A549 (cell line): ENCODE measurements at regions not wholly inside any gene's neighbourhood (a gene's known extent, or its start where the extent isn't known, plus 50 kb on each side); places are given as distances from the start of the nearest gene placed in this dataset.

Experiments
- ATAC-seq, 2 experiments: fragments of 200-7000 bp in 1 of 2; fragments of >200 bp in 1 of 2; cut with Nextera tagmentation in 1 of 2; cut with Tn5 transposase in 1 of 2; 3 replicates each; pipeline versions ENCODE4 v1.8.0 to v1.9.1; 2018 to 2020; ENCODE audit warnings: mild to moderate bottlenecking in 1 of 2, moderate library complexity in 1 of 2
- CTCF ChIA-PET: fragments of 300-600 bp; sonication (Branson Sonifier 250); formaldehyde crosslinking; extraction: SDS; loops from one replicate; lab custom pipeline; 2021; ENCODE audit warnings: antibody characterized with exemption, inconsistent platforms; lab: Yijun Ruan, JAX
- POLR2A ChIA-PET: fragments of 350-600 bp; formaldehyde crosslinking; extraction: SDS; loops from one replicate; lab custom pipeline; 2021; ENCODE audit warnings: antibody characterized with exemption, inconsistent platforms; lab: Yijun Ruan, JAX
- DNase-seq, 2 experiments: peaks; one replicate each; pipeline versions ENCODE4 v3.0.0 to v3.0.0-alpha.2; 2011 to 2016; ENCODE audit warnings: low read depth in 1 of 2, low spot score in 1 of 2
- FAIRE-seq: peaks from 2 replicates; lab custom pipeline; 2011; peaks lifted over from hg19 to GRCh38; lab: Jason Lieb, UNC
- H3K27ac ChIP-seq, 2 experiments: fragments of >200 bp; sonication (Bioruptor Twin); formaldehyde crosslinking; 3 replicates each; pipeline ENCODE4 v1.5.1; 2016 to 2017
- H3K4me1 ChIP-seq: fragments of >200 bp; sonication (Bioruptor Twin); formaldehyde crosslinking; 3 replicates; pipeline ENCODE4 v1.6.1; 2016
- H3K4me2 ChIP-seq: fragments of >200 bp; sonication (Bioruptor Twin); formaldehyde crosslinking; 3 replicates; pipeline ENCODE4 v1.6.1; 2016
- H3K4me3 ChIP-seq: fragments of >200 bp; sonication (Bioruptor Twin); formaldehyde crosslinking; 3 replicates; pipeline ENCODE4 v1.5.1; 2016
- H3K9me3 ChIP-seq: fragments of >200 bp; sonication (Bioruptor Twin); formaldehyde crosslinking; 3 replicates; pipeline ENCODE4 v1.6.1; 2016
- CEBPB ChIP-seq, 2 experiments: fragments of >200 bp in 1 of 2; sonication (Bioruptor Twin) in 1 of 2; formaldehyde crosslinking in 1 of 2; IDR thresholded peaks; 2 replicates each; pipeline ENCODE4 v1.6.1; 2012 to 2016
- CTCF ChIP-seq: fragments of >200 bp; sonication (Bioruptor Twin); formaldehyde crosslinking; IDR thresholded peaks from 3 replicates; pipeline ENCODE4 v1.5.1; 2016
- E2F6 ChIP-seq: IDR thresholded peaks from 2 replicates; pipeline ENCODE4 v1.6.1; 2012; ENCODE audit warnings: low read depth, borderline replicate concordance
- EHMT2 ChIP-seq: fragments of 200-600 bp; sonication (generic); IDR thresholded peaks from 2 replicates; pipeline ENCODE4 v1.6.1; 2016; ENCODE audit warnings: antibody characterized with exemption, low read depth, mild to moderate bottlenecking, moderate library complexity
- ELK1 ChIP-seq: fragments of 150-350 bp; IDR thresholded peaks from 2 replicates; pipeline ENCODE4 v1.6.1; 2014; ENCODE audit warnings: low read depth, mild to moderate bottlenecking, low read length
- FOSL2 ChIP-seq, 2 experiments: fragments of 450-650 bp in 1 of 2; fragments of >200 bp in 1 of 2; sonication (Bioruptor Twin) in 1 of 2; formaldehyde crosslinking; IDR thresholded peaks; 2 replicates each; pipeline versions ENCODE4 v1.5.0 to v1.6.1; 2016 to 2020; ENCODE audit warnings: mild to moderate bottlenecking in 1 of 2, moderate library complexity in 1 of 2
- GATA3 ChIP-seq: IDR thresholded peaks from 2 replicates; pipeline ENCODE4 v1.6.1; 2012; ENCODE audit warnings: borderline replicate concordance
- HOXA7 ChIP-seq: fragments of 250-450 bp; sonication (Bioruptor Pico); IDR thresholded peaks from 2 replicates; pipeline ENCODE4 v1.5.0; 2020; ENCODE audit warnings: mild to moderate bottlenecking, moderate library complexity
- HOXB5 ChIP-seq: fragments of 250-450 bp; sonication (Bioruptor Pico); IDR thresholded peaks from 2 replicates; pipeline ENCODE4 v1.5.0; 2020; ENCODE audit warnings: mild to moderate bottlenecking, moderate library complexity
- JUN ChIP-seq, 2 experiments: fragments of >200 bp; sonication (Bioruptor Twin); formaldehyde crosslinking; IDR thresholded peaks; 2 replicates in 1 of 2; 3 replicates in 1 of 2; pipeline ENCODE4 v1.6.1; 2016 to 2017
- JUNB ChIP-seq: fragments of >200 bp; sonication (Bioruptor Twin); formaldehyde crosslinking; IDR thresholded peaks from 2 replicates; pipeline ENCODE4 v1.6.1; 2016
- KDM1A ChIP-seq: fragments of 200-600 bp; sonication (generic); IDR thresholded peaks from 2 replicates; pipeline ENCODE4 v1.6.1; 2016; ENCODE audit warnings: low read depth, mild to moderate bottlenecking
- NPAS2 ChIP-seq: fragments of 250-450 bp; sonication (Bioruptor Pico); IDR thresholded peaks from 2 replicates; pipeline ENCODE4 v1.8.0; 2022; ENCODE audit warnings: mild to moderate bottlenecking, moderate library complexity, borderline replicate concordance
- PHF8 ChIP-seq: fragments of 200-600 bp; sonication (generic); IDR thresholded peaks from 2 replicates; pipeline ENCODE4 v1.6.1; 2016; ENCODE audit warnings: low read depth, mild to moderate bottlenecking, antibody characterized with exemption, moderate library complexity, borderline replicate concordance
- POLR2A ChIP-seq: IDR thresholded peaks from 2 replicates; pipeline ENCODE4 v1.6.1; 2012; ENCODE audit warnings: mild to moderate bottlenecking, low read length
- RARB ChIP-seq: fragments of 250-450 bp; sonication (Bioruptor Pico); IDR thresholded peaks from 2 replicates; pipeline ENCODE4 v1.8.0; 2021; ENCODE audit warnings: mild to moderate bottlenecking, moderate library complexity
- SMC3 ChIP-seq: fragments of >200 bp; sonication (Bioruptor Twin); formaldehyde crosslinking; IDR thresholded peaks from 3 replicates; pipeline ENCODE4 v1.6.1; 2018; ENCODE audit warnings: inconsistent platforms
- TFCP2L1 ChIP-seq: fragments of 250-450 bp; sonication (Bioruptor Pico); IDR thresholded peaks from 2 replicates; pipeline ENCODE4 v1.5.0; 2021; ENCODE audit warnings: mild to moderate bottlenecking
- ZNF302 ChIP-seq: fragments of 250-450 bp; sonication (Bioruptor Pico); IDR thresholded peaks from 2 replicates; pipeline ENCODE4 v1.9.0; 2021; ENCODE audit warnings: inconsistent platforms, mild to moderate bottlenecking, moderate library complexity
- ZSCAN20 ChIP-seq: fragments of 250-450 bp; sonication (Bioruptor Pico); IDR thresholded peaks from 2 replicates; pipeline ENCODE4 v1.8.0; 2022; ENCODE audit warnings: mild to moderate bottlenecking, moderate library complexity
- WGBS: methylation state at CpG from one replicate; pipeline ENCODE4 v1.1.6; 2017; ENCODE audit errors: missing lambda C conversion rate; 5-methylcytosine and 5-hydroxymethylcytosine counted together

GRCh38 chr9:134215420-134215698 is 51.0 kb upstream of the RNU6ATAC start:
- 70% methylated on average over 4 of the region's 7 CpGs for WGBS
- POLR2A ChIA-PET = no interaction called here
- DNase-seq (no peak), FAIRE-seq (no peak), ATAC-seq (no peak)
- peak overlapping the region in 1 of 2 experiments; percentile 12; a peak in 1 of 6 replicates for H3K27ac ChIP-seq
- TF ChIP-seq SMC3 = no peak
- TF ChIP-seq FOSL2 (IDR thresholded peaks at IDR 0.05) = no peak
- TF ChIP-seq FOSL2 (CRISPR knock-in tag; IDR thresholded peaks at IDR 0.05) = no peak
- no peak for TF ChIP-seq NPAS2 (CRISPR knock-in tag)
- TF ChIP-seq CEBPB (IDR thresholded peaks at IDR 0.05) = no peak
- TF ChIP-seq ZNF302 (CRISPR knock-in tag) = no peak
- TF ChIP-seq ZSCAN20 (CRISPR knock-in tag) = no peak
- TF ChIP-seq HOXA7 (CRISPR knock-in tag) = no peak
- no peak for TF ChIP-seq E2F6
- no peak for TF ChIP-seq GATA3
- no peak for TF ChIP-seq CTCF
- no peak for TF ChIP-seq PHF8
- no peak for TF ChIP-seq RARB (CRISPR knock-in tag)
- TF ChIP-seq ELK1 = no peak
- TF ChIP-seq POLR2A = no peak
- no peak for TF ChIP-seq KDM1A
- H3K4me1 ChIP-seq = no peaks in the 10 kb centered on the region
- H3K4me2 ChIP-seq = no peak overlapping the region
- H3K9me3 ChIP-seq = peaks cover 11% of the 10 kb centered on the region
- CTCF ChIA-PET = interaction anchor here (0.7 to 1.2 kb wide), 4 partner anchors 11 to 228 kb away, joined by 3 to 4 read pairs (median 4); no protein-coding TSS in a partner anchor
- H3K4me3 ChIP-seq = no peak overlapping the region

- ATAC-seq (no peak), FAIRE-seq (no peak), DNase-seq (no peak)
- POLR2A ChIA-PET = no interaction called here
- Histone ChIP-seq H3K27ac (peak overlapping the region in 1 of 2 experiments; percentile 12; a peak in 1 of 6 replicates), H3K9me3 (peaks cover 11% of the 10 kb centered on the region), H3K4me1 (no peaks in the 10 kb centered on the region)
- CTCF ChIA-PET = interaction anchor here (0.7 to 1.2 kb wide), 4 partner anchors 11 to 227 kb away, joined by 3 to 4 read pairs (median 4); no protein-coding TSS in a partner anchor
- 82% methylated on average over 28 of the region's 32 CpGs for WGBS
- no peak for TF ChIP-seq NPAS2 (CRISPR knock-in tag)
- no peak for TF ChIP-seq KDM1A
- no peak for TF ChIP-seq EHMT2
- no peak for TF ChIP-seq JUN (IDR thresholded peaks at IDR 0.05)
- TF ChIP-seq, all 56 proteins: peak for 0
- Histone ChIP-seq H3K4me3 (no peak overlapping the region), H3K4me2 (no peak overlapping the region)
Observed at GRCh38 chr9:134215699-134216448, 51.5 kb upstream of the RNU6ATAC start.

- no peak overlapping the region for H3K4me3 ChIP-seq
- 79% methylated on average over 14 of the region's 14 CpGs for WGBS
- no peak overlapping the region for H3K4me2 ChIP-seq
- FAIRE-seq (no peak), ATAC-seq (0 out of 6 replicates have a peak, but pooled peaks of 1 of the 2 experiments have one; percentile 13), DNase-seq (no peak)
- peaks cover 11% of the 10 kb centered on the region for H3K9me3 ChIP-seq
- H3K4me1 ChIP-seq = no peaks in the 10 kb centered on the region
- H3K27ac ChIP-seq = no peak overlapping the region
- POLR2A ChIA-PET = no interaction called here
- no peak for TF ChIP-seq JUNB
- no peak for TF ChIP-seq TFCP2L1 (CRISPR knock-in tag)
- no peak for TF ChIP-seq HOXB5 (CRISPR knock-in tag)
- TF ChIP-seq, all 56 proteins: peak for 0
- CTCF ChIA-PET = interaction anchor here (1.1 to 1.6 kb wide), 2 partner anchors 8 to 45 kb away, joined by 3 read pairs; no protein-coding TSS in a partner anchor
Observed at GRCh38 chr9:134216449-134216951, 52.1 kb upstream of the RNU6ATAC start.
